ENCODE measurements at regions not wholly inside any gene's neighbourhood (a gene's known extent, or its start where the extent isn't known, plus 50 kb on each side); places are given as distances from the start of the nearest gene placed in this dataset.

DNA sequence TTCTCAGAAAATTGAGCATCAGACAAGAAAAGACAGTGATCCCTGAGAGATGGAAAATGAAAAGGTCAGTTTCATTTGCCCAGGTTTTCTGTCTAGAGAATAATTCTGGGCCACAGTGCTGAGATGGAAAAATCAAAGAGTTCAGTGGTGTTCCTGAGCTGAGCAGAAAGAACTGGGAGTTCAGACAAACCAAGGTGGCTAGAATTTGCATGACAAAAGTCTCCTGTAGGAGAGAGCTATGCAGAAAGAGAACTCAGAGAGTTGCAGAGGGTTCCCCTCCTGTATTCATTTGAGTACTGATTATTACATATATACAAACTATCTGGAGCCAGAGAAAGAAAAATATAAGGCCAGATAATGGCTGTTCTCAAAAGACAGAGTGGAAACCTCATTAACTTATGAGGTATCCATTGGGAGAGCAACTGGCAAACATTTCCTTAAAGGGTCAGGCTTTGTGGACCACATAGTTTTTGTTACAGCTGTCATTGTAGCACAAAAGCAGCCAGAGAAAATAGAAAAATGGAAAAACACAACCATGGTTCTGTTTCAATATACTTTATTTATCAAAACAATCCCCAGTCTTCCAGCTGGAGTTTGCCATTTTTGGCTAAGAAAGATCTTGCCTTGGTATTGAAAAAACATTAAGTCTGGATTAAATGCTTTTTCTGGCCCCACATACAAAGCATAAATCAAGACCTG lies 1004.1 kb downstream of the TBL1XR1 start:
- H3K36me3 Mint-ChIP-seq, result peaks cover 15% of the 10 kb centered on the region
- H3K27ac Mint-ChIP-seq, result peak overlapping the region; percentile 51; the same call in 1 of the 2 replicates

More for the DNA sequence above, 1004.1 kb downstream of the TBL1XR1 start:
- no peak for DNase-seq (ENCODE audit: low spot score)
- no peak for TF ChIP-seq EMX1 (CRISPR knock-in tag; IDR thresholded peaks at IDR 0.05)
- no peak for TF ChIP-seq ZNF416 (CRISPR knock-in tag; IDR thresholded peaks at IDR 0.05)
- TF ChIP-seq, protein P1, sequence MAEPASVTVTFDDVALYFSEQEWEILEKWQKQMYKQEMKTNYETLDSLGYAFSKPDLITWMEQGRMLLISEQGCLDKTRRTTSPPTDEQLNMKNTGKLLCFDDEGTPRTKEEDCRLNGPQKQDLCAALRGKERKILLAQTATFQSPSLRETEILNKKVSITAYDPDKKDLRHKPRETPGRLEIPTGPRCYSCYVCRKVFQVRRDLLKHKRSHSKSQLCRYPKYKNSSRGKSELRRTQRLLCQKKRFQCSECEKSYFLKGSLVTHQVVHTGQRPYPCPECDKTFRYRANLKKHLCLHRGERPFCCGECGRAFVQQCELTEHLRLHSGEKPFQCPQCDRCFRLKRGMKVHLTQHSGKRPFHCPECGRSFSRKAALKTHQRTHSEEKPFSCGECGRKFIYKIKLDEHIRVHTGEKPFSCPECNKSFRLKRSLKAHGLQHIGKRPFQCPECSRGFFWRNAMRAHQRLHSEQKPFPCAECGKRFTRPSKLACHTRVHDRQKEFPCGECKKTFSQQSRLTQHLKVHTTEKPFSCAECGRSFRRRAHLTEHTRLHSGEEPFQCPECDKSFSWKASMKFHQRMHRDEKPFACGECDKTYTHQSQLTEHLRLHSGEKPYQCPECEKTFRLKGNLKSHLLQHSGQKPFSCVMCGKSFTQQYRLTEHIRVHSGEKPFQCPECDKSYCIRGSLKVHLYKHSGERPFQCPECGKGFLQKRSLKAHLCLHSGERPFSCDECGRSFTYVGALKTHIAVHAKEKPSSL (CRISPR knock-in tag; conservative IDR thresholded peaks at IDR 0.05), result no peak
- TF ChIP-seq TP53 (CRISPR knock-in tag; IDR thresholded peaks at IDR 0.05), result no peak
- TF ChIP-seq, protein P2, sequence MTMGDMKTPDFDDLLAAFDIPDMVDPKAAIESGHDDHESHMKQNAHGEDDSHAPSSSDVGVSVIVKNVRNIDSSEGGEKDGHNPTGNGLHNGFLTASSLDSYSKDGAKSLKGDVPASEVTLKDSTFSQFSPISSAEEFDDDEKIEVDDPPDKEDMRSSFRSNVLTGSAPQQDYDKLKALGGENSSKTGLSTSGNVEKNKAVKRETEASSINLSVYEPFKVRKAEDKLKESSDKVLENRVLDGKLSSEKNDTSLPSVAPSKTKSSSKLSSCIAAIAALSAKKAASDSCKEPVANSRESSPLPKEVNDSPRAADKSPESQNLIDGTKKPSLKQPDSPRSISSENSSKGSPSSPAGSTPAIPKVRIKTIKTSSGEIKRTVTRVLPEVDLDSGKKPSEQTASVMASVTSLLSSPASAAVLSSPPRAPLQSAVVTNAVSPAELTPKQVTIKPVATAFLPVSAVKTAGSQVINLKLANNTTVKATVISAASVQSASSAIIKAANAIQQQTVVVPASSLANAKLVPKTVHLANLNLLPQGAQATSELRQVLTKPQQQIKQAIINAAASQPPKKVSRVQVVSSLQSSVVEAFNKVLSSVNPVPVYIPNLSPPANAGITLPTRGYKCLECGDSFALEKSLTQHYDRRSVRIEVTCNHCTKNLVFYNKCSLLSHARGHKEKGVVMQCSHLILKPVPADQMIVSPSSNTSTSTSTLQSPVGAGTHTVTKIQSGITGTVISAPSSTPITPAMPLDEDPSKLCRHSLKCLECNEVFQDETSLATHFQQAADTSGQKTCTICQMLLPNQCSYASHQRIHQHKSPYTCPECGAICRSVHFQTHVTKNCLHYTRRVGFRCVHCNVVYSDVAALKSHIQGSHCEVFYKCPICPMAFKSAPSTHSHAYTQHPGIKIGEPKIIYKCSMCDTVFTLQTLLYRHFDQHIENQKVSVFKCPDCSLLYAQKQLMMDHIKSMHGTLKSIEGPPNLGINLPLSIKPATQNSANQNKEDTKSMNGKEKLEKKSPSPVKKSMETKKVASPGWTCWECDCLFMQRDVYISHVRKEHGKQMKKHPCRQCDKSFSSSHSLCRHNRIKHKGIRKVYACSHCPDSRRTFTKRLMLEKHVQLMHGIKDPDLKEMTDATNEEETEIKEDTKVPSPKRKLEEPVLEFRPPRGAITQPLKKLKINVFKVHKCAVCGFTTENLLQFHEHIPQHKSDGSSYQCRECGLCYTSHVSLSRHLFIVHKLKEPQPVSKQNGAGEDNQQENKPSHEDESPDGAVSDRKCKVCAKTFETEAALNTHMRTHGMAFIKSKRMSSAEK (CRISPR knock-in tag; IDR thresholded peaks at IDR 0.05; ENCODE audit: borderline replicate concordance), result no peak
- TF ChIP-seq ZNF396 (CRISPR knock-in tag; IDR thresholded peaks at IDR 0.05; ENCODE audit: borderline replicate concordance), result no peak
- no peak for TF ChIP-seq IRF2 (CRISPR knock-in tag; IDR thresholded peaks at IDR 0.05; ENCODE audit: borderline replicate concordance, low read depth)
- TF ChIP-seq, protein P3, sequence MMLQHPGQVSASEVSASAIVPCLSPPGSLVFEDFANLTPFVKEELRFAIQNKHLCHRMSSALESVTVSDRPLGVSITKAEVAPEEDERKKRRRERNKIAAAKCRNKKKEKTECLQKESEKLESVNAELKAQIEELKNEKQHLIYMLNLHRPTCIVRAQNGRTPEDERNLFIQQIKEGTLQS (CRISPR knock-in tag; conservative IDR thresholded peaks at IDR 0.05), result no peak
- no peak for TF ChIP-seq ATF1 (CRISPR knock-in tag; IDR thresholded peaks at IDR 0.05)
- TF ChIP-seq, protein P4, sequence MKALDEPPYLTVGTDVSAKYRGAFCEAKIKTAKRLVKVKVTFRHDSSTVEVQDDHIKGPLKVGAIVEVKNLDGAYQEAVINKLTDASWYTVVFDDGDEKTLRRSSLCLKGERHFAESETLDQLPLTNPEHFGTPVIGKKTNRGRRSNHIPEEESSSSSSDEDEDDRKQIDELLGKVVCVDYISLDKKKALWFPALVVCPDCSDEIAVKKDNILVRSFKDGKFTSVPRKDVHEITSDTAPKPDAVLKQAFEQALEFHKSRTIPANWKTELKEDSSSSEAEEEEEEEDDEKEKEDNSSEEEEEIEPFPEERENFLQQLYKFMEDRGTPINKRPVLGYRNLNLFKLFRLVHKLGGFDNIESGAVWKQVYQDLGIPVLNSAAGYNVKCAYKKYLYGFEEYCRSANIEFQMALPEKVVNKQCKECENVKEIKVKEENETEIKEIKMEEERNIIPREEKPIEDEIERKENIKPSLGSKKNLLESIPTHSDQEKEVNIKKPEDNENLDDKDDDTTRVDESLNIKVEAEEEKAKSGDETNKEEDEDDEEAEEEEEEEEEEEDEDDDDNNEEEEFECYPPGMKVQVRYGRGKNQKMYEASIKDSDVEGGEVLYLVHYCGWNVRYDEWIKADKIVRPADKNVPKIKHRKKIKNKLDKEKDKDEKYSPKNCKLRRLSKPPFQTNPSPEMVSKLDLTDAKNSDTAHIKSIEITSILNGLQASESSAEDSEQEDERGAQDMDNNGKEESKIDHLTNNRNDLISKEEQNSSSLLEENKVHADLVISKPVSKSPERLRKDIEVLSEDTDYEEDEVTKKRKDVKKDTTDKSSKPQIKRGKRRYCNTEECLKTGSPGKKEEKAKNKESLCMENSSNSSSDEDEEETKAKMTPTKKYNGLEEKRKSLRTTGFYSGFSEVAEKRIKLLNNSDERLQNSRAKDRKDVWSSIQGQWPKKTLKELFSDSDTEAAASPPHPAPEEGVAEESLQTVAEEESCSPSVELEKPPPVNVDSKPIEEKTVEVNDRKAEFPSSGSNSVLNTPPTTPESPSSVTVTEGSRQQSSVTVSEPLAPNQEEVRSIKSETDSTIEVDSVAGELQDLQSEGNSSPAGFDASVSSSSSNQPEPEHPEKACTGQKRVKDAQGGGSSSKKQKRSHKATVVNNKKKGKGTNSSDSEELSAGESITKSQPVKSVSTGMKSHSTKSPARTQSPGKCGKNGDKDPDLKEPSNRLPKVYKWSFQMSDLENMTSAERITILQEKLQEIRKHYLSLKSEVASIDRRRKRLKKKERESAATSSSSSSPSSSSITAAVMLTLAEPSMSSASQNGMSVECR (CRISPR knock-in tag; IDR thresholded peaks at IDR 0.05; ENCODE audit: borderline replicate concordance), result no peak
- no peak for TF ChIP-seq GRHL2 (CRISPR knock-in tag; IDR thresholded peaks at IDR 0.05; ENCODE audit: insufficient replicate concordance, severe bottlenecking)
- no peak for TF ChIP-seq ESRRA (CRISPR knock-in tag; IDR thresholded peaks at IDR 0.05; ENCODE audit: borderline replicate concordance)
- TF ChIP-seq, protein P5, sequence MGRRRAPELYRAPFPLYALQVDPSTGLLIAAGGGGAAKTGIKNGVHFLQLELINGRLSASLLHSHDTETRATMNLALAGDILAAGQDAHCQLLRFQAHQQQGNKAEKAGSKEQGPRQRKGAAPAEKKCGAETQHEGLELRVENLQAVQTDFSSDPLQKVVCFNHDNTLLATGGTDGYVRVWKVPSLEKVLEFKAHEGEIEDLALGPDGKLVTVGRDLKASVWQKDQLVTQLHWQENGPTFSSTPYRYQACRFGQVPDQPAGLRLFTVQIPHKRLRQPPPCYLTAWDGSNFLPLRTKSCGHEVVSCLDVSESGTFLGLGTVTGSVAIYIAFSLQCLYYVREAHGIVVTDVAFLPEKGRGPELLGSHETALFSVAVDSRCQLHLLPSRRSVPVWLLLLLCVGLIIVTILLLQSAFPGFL (CRISPR knock-in tag; IDR thresholded peaks at IDR 0.05; ENCODE audit: borderline replicate concordance), result no peak
- TF ChIP-seq RORB (CRISPR knock-in tag; IDR thresholded peaks at IDR 0.05), result no peak
- TF ChIP-seq FOXJ3 (CRISPR knock-in tag; IDR thresholded peaks at IDR 0.05; ENCODE audit: borderline replicate concordance), result no peak
- TF ChIP-seq ZNF671 (CRISPR knock-in tag; IDR thresholded peaks at IDR 0.05), result no peak
- ATAC-seq, result peak; percentile 99
- Mint-ChIP-seq H3K4me1 (peaks cover 18% of the 10 kb centered on the region), H3K9me3 (peaks cover 30% of the 10 kb centered on the region), H3K27me3 (ENCODE audit: low read depth) (no peaks in the 10 kb centered on the region), H3K4me3 (no peak overlapping the region)
- ChIA-PET POLR2A (no interaction called here), CTCF (interaction anchor here (0.6 to 1.6 kb wide), 3 partner anchors 11 to 290 kb away, joined by 3 to 4 read pairs (median 4); no protein-coding TSS in a partner anchor)

All from WTC11 (cell line).